ENCODE measurements at regions not wholly inside any gene's neighbourhood (a gene's known extent, or its start where the extent isn't known, plus 50 kb on each side); places are given as distances from the start of the nearest gene placed in this dataset.
"Not testable (repeated sequence)": the region's sequence is repeated elsewhere in the genome, so short reads cannot be mapped to it uniquely, and the experiment has no call there.

DNA sequence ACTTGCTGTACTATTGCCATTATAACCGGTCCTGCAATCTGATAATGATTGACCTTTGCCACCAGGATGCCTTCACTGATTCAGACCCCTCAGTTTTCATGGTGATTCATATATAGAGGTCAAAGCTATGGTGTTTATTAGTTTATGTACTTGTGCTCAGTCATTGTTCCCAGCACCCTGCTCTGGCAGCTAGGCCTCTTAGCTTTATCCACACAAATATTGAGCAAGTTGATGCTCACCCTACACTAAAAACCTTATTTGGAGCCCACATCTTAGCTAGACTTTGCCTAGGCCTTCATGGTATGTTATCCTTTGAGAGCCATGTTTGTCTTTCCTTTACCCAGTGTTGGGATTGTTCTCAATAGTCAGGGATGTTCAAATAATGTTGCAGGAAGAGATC is 679.0 kb downstream of the SPATA31A6 start:
- not testable (repeated sequence) for FAIRE-seq; DNase-seq (ENCODE audit: insufficient read length, low spot score)
